GM12891 (cell line): ENCODE measurements at regions not wholly inside any gene's neighbourhood (a gene's known extent, or its start where the extent isn't known, plus 50 kb on each side); places are given as distances from the start of the nearest gene placed in this dataset.

Experiments
- DNase-seq: peaks from one replicate; pipeline ENCODE4 v3.0.0; 2011; ENCODE audit warnings: low spot score; ENCODE audit not compliant: insufficient read length
- FAIRE-seq: peaks from 2 replicates; lab custom pipeline; 2011; peaks lifted over from hg19 to GRCh38; lab: Jason Lieb, UNC
- PAX5 ChIP-seq: IDR thresholded peaks from 2 replicates; pipeline ENCODE4 v1.6.1; 2011; ENCODE audit warnings: low read length, moderate library complexity, mild to moderate bottlenecking; ENCODE audit not compliant: insufficient read depth, severe bottlenecking
- POLR2A ChIP-seq: IDR thresholded peaks from 2 replicates; pipeline ENCODE4 v1.6.1; 2011; ENCODE audit warnings: low read depth, low read length, control low read depth
- POLR2AphosphoS5 ChIP-seq: IDR thresholded peaks from 2 replicates; pipeline ENCODE4 v1.6.1; 2011; ENCODE audit warnings: low read depth, low read length, control low read depth
- POU2F2 ChIP-seq: IDR thresholded peaks from 2 replicates; pipeline ENCODE4 v1.6.1; 2011; ENCODE audit warnings: low read depth, mild to moderate bottlenecking, control low read depth, low read length, moderate library complexity
- SPI1 ChIP-seq: IDR thresholded peaks from 2 replicates; pipeline ENCODE4 v1.6.1; 2011; ENCODE audit warnings: low read depth, low read length, control low read depth
- TAF1 ChIP-seq: IDR thresholded peaks from 2 replicates; pipeline ENCODE4 v1.6.1; 2011; ENCODE audit warnings: low read depth, low read length, control low read depth

- DNase-seq (no peak), FAIRE-seq (no peak)
- TF ChIP-seq POLR2AphosphoS5 = no peak
- TF ChIP-seq SPI1 = no peak
- TF ChIP-seq PAX5 = no peak
- no peak for TF ChIP-seq POU2F2
- no peak for TF ChIP-seq TAF1
- no peak for TF ChIP-seq POLR2A
Observed at GRCh38 chr12:90859591-90859990, 95.4 kb downstream of the CCER1 start.

- DNase-seq (no peak), FAIRE-seq (no peak)
- TF ChIP-seq PAX5 (no peak), SPI1 (no peak), TAF1 (no peak), POU2F2 (no peak), POLR2A (no peak), POLR2AphosphoS5 (no peak)
Observed at GRCh38 chr12:90858252-90858651, 96.7 kb downstream of the CCER1 start.

DNA sequence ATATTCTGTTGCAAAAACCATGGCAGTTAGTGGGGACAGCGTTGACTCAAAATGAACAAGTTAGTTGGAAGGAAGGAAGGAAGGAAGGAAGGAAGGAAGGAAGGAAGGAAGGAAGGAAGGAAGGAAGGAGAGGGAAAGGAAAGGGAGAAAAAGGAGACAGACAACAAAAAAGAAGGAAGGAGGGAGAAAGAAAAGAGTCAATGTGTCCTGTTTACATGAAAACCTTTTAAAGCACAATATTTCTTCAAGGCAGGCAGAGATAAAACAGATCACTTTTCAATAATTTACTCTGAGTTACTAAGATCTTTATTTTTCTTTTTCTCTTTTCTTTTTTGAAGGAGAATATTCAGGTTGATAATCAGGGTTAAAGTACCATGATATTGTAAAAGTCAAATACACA lies 99.4 kb downstream of the CCER1 start:
- TF ChIP-seq POLR2A (no peak), TAF1 (no peak), POLR2AphosphoS5 (no peak), PAX5 (no peak), POU2F2 (no peak), SPI1 (no peak)
- no peak for FAIRE-seq

GRCh38 chr12:90854136-90854689 lies 100.8 kb downstream of the CCER1 start:
- DNase-seq (no peak), FAIRE-seq (peak; percentile 13)
- TF ChIP-seq POLR2A (no peak), TAF1 (no peak), POU2F2 (no peak), PAX5 (no peak), POLR2AphosphoS5 (no peak)

More for the DNA sequence above, 99.4 kb downstream of the CCER1 start:
- DNase-seq = no peak

GRCh38 chr12:90851800-90852718 lies 102.9 kb downstream of the CCER1 start:
- TF ChIP-seq POLR2A (no peak), SPI1 (no peak), POLR2AphosphoS5 (no peak), TAF1 (no peak), POU2F2 (no peak), PAX5 (no peak)
- DNase-seq (no peak), FAIRE-seq (no peak)

DNA sequence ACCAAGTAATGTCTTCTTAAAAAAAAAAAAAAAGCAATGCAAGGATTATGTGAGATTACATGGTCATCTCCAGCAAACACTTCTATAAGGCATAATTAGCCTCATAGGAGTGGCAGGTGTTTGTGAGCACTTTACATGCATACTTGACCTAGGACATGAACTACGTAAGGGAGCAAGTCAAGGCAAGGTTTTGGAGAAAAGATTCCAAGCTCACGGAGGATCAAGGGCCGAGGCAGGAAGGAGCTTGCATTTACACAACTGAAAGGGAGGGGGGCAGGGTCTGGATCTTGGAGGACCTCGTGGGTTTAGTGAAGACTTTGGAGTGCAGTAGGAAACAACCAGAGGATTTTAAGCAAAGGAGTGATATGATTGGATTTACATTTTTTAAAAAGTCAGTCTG lies 112.5 kb downstream of the CCER1 start:
- FAIRE-seq (no peak), DNase-seq (no peak)
- TF ChIP-seq SPI1 = no peak
- no peak for TF ChIP-seq POLR2A
- no peak for TF ChIP-seq POLR2AphosphoS5
- no peak for TF ChIP-seq TAF1
- TF ChIP-seq PAX5 = no peak
- no peak for TF ChIP-seq POU2F2

DNA sequence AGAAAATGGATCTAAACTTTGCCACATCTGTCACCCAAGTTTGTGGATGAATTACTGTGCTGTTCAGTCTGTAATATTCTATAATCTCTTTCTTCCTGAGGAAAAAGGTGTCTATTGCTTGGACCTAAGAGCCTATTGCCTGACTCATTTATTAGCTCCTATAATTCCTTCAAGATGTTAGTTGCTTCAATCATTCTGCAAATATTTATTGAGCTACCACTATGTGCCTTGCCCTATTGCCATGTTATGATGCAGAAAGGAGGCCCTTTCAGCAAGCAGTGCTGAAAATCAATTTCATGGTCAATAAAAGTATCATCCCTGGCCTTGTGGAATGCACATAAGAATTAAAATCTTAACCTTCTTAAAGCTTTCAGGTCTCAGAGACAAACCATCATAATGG lies 113.6 kb downstream of the CCER1 start:
- TF ChIP-seq POU2F2 (no peak), POLR2A (no peak), TAF1 (no peak), SPI1 (no peak), PAX5 (no peak), POLR2AphosphoS5 (no peak)
- DNase-seq (no peak), FAIRE-seq (no peak)

DNA sequence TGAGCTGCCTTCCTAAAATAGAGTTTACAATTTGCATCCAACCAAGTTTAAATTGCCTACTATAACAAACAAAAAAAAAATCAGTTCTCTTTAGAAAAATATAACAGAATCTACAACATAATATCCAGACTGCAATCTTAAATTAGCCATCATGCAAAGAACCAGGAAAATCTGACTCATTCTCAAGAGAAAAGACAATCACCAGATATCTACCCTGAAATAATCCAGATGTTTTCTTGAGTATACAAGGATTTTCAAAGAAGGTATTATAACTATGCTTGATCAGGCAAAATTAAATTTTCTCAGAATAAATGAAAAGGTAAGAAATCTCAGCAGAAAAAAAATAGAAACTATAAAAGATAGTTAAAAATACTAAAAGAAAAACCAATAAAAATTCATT lies 115.6 kb downstream of the CCER1 start:
- no peak for TF ChIP-seq POU2F2
- FAIRE-seq = no peak
- DNase-seq = no peak

- FAIRE-seq (no peak), DNase-seq (no peak)
- no peak for TF ChIP-seq SPI1
- no peak for TF ChIP-seq POLR2AphosphoS5
- TF ChIP-seq TAF1 = no peak
- no peak for TF ChIP-seq POU2F2
- no peak for TF ChIP-seq PAX5
- TF ChIP-seq POLR2A = no peak
Observed at GRCh38 chr12:90836689-90837088, 118.3 kb downstream of the CCER1 start.

DNA sequence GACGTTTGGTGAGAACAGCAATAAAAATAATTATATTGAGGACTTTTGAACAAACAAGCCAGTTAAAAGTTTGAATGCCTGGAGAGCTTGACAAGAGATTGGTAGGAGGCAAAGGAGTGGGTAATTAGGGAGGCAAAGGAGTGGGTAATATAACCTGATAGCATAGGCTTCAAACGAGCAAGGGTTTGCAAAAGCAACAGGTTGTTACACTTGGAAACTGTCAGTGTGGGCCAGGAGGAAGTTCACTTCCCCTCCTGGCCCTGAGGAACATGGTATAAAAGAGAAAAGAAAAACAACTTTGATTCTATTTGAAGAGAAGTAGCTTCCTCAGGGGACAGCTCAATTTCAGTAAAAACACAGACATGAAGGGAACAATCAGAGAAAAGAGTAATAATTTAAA lies 121.7 kb downstream of the CCER1 start:
- DNase-seq (no peak), FAIRE-seq (no peak)
- TF ChIP-seq POLR2A (no peak), PAX5 (no peak), SPI1 (no peak), TAF1 (no peak), POU2F2 (no peak), POLR2AphosphoS5 (no peak)
